GM18870 (cell line): ENCODE measurements at regions not wholly inside any gene's neighbourhood (a gene's known extent, or its start where the extent isn't known, plus 50 kb on each side); places are given as distances from the start of the nearest gene placed in this dataset.
A peak's percentile ranks its signal among the peaks of the same experiment; 100 is the strongest.

Source experiments
- ATAC-seq: cut with Tn5 transposase; IDR thresholded peaks from one replicate; pipeline ENCODE4 v1.9.1; 2021; ENCODE audit warnings: moderate library complexity; ENCODE audit not compliant: unreplicated experiment

DNA sequence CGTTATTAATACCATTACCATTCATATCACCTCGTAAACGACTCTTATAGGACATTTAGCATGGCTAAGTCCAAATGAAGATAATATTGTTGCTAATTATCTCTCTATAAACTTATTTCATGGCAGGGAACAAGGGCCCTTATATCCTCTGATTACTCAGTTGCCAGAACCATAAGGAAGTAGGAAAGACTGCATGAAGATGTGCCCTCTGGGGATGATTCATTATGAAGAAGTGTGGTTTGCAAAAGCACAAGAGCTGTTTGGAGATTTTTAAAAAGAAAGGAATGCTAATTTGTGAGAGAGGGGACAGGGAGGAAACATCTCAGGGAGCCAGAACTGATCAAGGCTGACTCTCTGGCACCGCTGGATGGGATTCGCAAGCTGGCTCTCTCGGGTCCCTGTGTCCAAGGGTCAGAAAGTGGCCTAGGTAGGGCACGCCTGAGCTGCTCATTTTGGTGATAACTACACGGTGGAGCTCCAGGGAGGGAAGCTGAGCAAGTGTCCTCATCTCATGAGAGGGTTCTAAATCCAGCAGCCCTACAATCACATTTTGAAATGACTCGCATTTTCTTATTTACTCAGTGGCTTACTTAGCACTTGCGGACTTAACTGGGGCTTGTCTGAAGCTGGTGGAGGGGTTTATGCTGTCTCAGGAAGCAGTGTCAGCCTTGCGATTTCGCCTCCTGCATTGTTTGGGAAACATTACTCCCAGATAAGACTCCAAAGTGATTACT lies 136.8 kb downstream of the C5orf15 start:
- ATAC-seq, result no peak

DNA sequence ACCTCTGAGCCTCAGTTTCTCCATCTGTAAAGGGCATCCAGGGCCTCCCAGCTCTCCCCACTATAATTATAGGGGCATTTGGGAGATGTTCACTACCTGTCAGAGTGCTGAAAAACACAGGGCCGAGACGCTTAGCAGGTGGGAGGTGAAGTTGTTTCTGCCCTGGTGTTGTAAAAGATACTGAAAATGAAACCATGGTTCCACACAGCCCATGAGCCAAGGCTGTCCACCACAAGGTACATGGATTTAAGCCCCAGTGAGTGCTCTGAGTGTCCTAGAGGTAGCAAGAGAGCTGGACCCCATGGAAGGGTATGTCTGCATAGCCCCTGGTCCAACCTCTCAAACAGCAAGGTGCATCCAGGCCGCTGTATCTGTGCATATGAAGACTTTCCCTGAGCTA lies 137.5 kb downstream of the C5orf15 start:
- ATAC-seq, result no peak

DNA sequence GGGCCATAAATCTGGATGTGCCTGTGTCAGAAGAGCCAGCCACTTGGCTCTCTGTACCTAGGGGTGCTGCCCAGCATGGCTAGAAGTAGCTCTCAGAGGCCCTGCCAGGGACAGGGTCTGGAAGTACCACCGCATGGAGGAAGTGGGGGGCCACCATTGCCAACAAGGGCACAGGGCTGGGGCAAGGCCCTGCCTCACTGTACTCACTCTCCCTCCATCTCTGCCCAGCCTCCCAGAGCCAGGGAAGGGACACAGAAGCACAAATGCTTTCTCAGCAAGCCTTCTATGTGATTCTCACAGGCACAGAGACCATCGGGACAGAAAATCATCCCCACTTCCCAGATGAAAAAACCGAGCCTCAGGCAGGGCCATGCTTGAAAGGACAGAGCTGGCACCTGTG lies 138.1 kb downstream of the C5orf15 start:
- no peak for ATAC-seq

DNA sequence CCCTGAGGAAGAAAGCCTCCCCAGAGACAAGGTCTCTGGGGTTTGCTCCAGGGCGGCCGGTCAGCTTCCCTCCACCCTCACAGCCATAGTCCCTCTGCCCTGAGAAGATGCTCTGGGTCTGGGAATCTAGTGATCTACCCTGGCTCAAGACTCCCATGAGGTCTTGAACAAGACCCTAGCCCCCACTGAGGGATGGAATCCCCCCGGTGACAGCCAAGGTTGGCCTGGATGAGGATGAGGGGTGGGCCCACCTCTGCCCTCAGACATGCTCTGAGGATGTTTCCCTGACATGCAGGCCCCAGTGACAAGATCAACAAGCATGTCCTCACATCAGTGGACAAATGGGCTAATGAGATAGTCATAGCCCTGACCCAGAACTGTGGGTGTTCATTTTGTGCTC lies 138.6 kb downstream of the C5orf15 start:
- ATAC-seq, result no peak

DNA sequence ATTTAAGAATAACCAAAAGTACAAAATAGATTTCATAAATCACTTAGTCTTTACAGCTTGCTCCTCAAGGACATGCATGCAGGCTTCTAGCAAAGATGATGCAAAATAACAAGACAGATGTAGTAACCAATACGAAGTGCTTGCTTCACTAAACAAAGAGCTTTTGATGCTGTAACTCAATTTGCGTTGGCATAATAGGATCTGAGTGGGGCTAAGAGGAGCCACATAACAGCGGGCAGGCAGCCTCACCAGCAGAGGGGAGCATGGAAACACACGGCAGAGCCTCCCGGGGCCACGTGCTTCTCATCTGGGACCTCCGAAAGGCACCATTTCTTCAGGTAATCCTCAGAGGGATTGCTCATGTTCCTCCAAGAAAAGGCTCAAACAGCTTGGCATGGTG lies 139.7 kb downstream of the C5orf15 start:
- ATAC-seq, result no peak

DNA sequence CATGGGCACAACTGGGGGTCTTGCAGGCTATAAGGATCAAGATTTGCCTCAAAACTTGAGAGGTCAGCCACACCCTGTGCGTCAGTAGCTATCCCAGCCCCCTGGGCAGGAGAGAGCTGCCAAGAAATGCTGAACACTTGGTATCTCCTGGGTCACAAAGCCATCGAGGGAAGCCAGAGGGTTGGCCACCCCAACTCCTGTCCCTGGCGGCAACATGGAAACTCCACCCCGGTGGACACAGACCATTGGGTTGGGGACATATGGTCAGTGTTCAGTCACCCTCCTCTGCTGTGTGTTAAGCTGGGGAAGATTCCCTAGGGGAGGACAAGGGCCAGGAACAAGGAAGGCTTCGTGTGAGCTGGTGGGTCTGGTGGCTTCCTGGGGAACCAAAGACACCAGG lies 140.6 kb downstream of the C5orf15 start:
- ATAC-seq, result no peak

DNA sequence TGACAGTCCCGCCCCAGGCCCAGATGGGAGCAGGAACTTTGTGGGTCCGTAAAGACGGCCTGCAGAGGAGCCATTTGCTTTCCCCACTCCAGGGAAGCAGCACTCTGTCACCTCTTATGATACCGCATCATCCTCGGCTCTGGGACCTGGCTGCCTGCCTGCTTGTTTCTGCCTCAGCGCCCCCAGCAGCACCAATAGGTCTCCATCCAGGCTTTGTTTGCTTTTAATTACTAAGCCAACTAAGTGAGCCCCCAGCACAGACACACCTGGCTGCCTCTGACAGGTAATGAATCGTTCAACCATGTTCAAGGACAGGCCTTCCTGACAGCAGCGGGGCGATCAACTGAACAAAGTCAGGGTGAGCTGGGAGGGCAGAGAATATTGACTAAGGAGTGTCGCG lies 141.4 kb downstream of the C5orf15 start:
- no peak for ATAC-seq

DNA sequence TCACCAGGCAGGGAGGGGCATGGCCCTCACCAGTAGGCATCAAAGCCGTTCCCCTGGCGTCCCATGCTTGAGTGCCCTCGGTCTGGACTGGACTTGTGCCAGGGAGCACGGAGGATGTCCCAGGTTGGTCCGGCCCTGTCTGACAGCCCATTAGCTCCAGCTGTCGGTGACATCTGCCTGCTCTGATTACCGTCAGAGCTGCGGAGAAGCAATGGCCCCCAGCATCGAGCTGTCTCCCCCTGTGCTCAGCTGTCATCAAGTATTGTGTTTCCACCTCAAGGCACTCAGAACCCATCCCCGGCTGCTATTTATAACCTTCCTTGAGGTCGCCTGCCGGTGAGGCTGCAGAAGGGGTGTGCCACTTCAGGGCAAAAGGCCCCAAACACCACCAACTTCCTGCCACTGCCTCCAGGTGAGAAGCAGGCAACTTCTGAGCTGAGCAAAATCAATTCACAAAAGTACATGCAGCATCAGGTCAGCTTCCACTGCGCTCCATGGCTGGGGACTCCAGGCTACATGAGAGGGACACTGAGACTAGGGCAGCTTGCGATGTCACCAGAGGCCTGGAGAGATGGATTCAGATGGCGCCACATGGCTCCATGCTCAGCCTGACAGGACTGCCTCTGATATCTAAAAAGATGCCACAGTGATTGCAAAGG lies 142.7 kb downstream of the C5orf15 start:
- peak; percentile 34 for ATAC-seq

DNA sequence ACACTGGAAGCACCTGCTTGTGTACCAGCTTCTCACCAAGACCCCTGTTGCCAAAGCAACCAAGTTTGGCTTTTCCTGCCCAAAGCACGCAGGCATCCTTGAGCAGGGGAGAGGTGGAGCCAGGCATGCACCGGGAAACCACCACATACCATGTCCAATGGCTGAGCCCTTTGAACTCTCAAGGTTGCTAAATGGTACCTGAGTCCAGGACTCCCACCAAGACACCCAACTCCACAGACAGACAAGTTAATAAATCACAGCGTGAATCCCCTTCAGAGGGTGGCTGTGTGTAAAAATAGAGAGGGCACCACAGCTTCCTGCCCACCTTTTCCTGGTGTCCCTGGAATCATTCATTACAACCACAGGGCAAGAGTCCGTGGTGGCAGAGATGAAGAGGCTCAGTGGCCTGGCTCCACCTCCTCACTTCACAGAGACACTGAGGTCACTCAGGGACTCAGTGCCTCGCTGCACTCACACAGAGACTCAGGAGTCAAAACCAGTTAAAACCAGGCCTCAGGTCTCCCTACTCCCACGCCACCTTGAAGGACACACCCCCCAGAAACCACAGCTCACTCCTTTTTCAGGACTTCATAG lies 143.7 kb downstream of the C5orf15 start:
- peak; percentile 67 for ATAC-seq

DNA sequence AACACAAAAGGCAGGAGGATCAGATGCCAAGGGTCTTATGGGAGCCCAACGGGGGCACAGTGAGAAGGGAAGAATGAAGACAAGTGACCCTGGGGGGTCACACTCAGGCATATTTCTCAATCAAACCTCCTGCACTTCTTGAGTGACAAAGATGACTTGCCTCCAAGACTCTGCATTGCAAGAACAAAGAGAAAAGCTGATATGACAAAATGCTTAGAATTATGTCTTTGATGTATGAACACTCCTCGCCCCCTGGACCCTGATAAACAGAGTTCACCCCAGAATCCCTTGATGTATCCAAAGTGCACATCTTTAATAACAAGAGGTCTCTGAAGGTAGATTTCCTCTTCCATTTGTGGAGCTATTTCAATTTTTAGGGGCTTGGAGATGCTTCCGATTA lies 146.5 kb downstream of the C5orf15 start:
- ATAC-seq, result no peak

DNA sequence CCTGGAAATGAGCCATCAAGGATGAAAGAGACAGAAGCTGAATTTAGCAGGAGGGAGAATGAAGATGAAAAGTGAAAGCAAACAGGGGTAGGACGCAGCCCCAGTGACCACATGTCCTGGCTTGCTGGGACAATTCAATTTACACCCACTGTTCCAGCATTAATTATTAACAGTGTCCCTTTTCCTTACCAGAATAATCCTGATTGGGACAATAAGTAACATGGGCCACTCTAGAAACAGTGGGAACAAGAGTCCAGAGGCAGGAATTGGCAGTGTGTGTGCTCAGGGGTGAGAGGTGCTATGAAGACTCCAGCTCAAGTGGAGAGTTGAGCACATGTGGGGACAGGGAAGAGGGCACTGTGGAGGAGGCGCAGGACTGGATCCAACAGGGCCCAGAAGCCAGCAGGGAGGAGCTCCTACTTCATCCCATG lies 147.1 kb downstream of the C5orf15 start:
- no peak for ATAC-seq

DNA sequence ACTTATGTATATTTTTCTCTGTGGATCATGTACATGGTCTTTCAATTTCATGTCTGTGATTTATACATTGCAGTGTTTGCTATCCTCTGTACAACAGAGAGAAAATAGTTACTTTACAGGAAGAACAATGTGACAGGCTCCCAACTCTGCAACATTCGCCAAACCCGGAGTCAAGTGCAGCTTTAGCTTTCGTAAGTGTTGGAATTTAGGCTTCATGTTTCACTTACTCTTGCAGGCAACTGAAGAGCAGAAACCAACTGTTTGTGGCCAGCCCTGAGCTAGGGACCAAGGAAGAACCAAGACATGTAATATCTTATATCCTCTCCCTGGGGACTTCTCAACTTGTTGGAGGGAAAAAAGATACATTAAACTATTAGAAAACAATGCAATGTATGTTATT lies 147.9 kb downstream of the C5orf15 start:
- no peak for ATAC-seq

DNA sequence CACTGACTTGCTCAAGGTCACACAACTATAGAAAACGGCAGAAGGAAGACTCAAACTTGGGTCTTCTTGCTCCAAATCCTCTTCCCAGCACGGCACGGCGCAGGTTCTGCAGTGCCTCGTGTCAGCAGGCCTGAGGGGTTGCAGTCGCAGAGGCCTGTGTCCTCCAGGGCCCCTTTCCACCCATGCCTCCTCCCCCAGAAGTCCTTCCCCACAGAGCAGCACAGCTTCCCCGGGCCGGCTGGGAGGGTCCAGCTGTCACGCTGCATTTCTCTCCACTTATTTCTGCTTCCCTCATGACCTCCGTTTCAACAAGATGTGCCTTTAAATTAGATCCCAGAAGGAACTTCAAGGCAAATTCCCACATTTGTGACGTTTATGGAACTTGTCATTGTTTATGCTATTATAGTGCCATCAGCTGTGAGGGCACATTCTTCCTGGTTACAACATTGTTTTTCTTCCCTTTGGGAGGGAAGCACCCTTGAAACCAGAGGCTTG lies 148.4 kb downstream of the C5orf15 start:
- ATAC-seq, result no peak

DNA sequence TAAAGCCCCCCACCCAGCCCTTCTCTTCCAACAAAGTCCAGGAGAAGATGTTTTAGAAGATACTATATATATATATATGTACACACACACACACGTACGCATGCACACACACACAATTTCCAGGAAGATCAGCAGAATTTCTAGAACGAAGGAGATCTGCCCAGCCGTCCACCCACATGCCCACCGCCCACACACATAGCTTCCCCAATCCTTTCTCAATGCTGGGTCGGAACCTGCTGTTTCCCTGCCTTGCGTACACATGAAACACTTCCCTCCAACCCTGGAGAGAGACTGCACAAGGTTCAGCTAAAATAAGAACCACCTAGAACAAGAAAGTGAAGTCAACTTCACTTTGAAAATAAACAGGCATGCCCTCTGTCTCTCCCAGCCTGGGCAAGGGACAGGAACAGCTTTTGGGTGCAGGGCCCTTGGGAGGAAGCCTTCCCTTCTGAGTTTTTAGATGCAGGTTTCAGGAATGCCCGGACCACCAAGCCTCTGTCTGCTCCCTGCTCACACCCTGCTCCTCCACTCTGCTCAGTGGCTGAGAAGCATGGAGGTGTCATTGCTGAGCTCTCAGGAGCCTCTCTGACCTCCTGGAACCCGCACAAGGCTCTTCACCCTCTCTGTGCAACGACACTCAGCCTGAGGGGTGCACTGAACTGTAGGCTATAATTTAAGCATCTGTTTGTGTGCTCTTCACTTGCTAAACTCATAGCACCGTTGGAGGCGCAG lies 149.4 kb downstream of the C5orf15 start:
- no peak for ATAC-seq

DNA sequence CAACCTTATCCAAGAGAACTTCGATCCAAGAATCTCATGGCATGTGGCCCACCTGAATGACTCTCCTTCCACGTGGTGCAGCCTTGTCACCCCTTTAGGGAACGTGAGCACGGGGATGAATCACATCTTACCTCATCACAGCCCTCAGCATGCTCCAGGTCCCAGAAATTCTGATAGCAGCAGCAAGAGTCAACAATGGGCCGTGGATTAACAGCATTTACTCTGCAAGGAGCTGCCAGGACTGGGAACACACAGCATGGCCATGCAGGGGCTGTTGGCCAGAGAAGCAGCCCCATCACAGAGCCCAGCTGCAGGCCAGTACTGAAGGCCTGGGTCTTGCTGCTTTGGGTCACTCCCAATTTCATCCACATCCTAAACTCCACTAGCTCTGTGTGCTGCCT lies 150.4 kb downstream of the C5orf15 start:
- no peak for ATAC-seq

DNA sequence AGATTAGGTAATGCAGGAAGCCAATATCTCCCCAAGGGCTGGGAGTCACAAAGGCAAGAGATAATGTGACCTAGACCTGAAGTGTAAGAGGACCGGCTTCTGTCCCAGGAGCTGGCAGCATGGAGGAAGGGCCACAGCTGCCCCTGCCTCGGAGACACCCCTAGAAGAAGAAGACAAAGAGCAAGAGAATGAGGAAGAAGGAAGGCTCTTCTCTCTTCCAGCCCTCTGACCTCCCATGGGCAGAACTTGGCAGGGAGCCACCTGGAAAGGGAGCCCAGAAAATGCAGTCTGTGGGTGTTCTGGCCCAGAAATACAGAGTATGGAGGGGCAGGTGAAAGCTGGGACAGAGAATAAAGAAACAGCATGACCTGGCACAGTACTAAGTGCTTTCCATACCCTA lies 151.0 kb downstream of the C5orf15 start:
- ATAC-seq, result no peak

DNA sequence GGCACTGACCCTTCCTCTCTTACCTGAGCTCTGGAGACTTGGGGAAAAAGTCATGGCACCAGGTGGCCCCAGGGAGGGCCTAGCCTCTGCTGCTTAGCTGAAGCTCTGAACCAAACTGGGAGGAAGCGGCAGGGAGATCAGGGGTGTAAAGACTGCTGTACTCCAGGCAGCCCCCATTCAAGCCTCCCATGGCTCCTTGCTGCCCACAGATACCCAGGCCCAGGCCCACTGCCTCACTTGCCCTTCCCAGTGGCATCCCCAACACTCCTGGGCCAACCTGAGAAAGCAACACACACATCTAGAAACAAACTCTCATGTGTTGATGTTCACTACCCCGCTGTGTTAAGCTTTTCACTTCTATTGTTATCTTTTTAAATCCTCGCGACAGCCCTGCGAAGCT lies 151.6 kb downstream of the C5orf15 start:
- ATAC-seq, result no peak

DNA sequence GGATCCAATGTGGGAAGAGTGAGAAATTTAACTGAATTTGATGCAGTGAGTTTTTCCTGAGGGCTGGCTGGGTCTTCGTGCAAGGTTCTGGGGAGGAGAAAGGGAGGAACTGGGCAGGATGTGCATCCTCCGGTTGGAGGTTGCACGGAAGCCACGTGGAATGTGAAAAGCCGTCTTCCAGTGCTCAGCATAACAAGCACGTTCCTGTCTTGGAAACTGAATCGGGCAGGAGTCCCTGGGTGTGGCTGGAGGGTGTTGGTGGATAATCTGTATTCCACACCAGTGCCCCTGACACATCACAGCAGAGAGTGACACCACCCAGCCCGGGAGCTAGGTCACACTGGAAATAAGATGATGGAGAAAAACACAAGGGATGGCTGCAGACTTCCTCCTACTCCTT lies 154.3 kb downstream of the C5orf15 start:
- no peak for ATAC-seq

DNA sequence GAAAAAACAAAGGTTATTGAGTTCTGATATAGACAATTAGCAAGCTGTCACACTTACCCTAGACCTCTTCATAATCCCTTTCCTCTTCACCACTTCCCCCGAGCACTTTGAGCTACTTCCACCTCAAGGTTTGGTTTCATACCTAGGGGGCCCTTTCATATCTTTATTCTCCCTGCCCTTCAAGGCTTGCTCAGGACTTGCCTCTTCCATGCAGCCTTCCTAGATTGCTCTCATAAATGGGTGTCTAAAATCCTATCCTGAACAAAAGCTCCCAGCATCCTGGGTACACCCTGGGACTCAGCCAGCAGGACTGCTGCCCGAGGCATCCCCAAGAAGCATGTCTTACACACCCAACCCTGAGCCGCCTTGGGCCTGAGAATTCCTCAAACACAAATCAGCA lies 157.3 kb downstream of the C5orf15 start:
- no peak for ATAC-seq

DNA sequence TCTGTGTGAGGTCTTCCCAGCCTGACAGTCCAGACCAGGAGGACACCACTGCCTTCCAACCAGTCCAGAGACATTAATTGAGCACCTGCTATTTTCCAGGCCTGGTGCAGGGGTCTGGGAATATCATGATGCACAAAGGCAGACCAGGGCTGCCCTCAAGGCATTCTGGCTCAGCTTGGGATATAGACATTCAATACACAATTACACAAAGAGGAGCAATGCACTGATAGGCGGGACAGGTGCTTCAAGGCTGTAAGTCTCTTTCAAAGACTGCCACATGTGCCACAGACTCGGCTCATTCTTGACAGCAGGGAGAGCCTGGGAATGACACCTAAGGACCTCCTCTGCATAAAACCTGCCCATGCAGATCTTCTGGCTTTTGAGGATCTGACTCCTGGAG lies 158.6 kb downstream of the C5orf15 start:
- ATAC-seq, result no peak

DNA sequence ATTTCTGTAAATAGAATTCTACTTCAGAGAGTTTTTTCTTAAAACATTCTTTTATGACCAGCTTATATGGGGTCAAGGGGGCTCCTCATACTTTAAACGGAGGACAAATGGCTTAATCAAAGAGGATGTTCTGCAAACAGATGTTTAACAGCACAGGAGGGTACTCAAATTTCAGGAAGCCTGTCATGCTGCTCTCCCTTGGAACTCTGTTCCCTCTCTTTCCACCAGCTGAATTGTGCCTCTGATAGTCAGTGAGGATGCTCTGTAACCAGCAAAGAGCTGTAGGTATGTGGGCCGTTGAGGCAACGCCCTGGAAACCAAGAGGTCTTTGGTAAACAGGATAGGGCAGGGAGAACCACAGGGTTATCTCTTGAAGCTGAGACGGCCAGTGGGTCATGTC lies 161.1 kb downstream of the C5orf15 start:
- no peak for ATAC-seq

DNA sequence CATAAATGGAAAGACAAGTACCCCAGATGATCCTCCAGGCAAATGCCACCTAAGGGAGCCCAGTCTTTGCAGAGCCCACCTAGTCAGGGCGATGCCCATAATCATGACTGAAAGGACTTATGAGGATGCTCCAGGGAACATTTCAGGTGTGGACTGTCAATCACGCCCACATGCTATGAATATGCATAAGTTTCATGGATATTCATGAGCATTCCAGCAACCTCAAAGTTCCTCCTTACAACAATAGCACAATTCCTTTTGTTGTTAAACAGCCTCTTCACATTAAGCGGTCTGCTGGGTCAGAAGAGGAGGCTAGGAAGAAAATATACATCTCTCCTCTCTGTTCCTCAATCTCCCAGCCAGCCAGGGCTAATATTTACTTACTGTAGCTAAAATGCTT lies 161.6 kb downstream of the C5orf15 start:
- ATAC-seq, result no peak
